HG03469 (cell line): ENCODE measurements at regions not wholly inside any gene's neighbourhood (a gene's known extent, or its start where the extent isn't known, plus 50 kb on each side); places are given as distances from the start of the nearest gene placed in this dataset.

ENCODE experiments used
- ATAC-seq: cut with Tn5 transposase; IDR thresholded peaks from one replicate; pipeline ENCODE4 v1.9.1; 2021; ENCODE audit warnings: mild to moderate bottlenecking, moderate library complexity, moderate number of reproducible peaks; ENCODE audit not compliant: unreplicated experiment

DNA sequence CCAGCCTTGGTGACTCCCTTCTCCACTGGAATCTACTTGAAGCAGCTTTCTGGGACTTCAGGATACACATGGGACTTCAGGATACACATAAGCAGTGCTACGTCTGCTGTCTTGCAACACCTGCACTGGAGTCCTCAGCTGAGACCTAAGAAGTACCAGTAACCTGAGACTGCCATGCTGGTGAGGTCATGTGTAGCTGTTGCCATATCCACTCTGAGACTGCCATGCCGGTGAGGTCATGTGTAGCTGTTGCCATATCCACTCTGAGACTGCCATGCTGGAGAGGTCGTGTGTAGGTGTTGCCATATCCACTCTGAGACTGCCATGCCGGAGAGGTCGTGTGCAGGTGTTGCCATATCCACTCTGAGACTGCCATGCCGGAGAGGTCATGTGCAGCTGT is 937.9 kb downstream of the EFNB2 start:
- no peak for ATAC-seq

DNA sequence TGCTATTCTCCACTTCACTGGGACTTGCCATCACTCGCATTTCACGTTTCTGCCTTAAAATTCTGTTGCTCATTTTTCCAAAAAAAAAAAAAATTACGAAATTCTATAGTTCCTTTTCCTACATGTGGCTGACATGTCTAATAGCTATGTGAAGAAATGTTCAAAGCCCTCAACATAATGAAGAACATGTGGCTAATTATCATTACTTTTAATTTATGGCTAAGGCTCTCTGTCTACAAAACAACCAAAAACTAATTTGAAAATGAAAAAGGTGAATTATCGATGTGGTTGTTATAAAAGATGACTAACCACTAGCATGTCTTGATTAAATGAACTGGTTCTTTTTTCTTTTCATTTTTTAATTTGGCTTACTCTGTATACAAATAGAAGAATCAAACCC is 940.0 kb downstream of the EFNB2 start:
- no peak for ATAC-seq

DNA sequence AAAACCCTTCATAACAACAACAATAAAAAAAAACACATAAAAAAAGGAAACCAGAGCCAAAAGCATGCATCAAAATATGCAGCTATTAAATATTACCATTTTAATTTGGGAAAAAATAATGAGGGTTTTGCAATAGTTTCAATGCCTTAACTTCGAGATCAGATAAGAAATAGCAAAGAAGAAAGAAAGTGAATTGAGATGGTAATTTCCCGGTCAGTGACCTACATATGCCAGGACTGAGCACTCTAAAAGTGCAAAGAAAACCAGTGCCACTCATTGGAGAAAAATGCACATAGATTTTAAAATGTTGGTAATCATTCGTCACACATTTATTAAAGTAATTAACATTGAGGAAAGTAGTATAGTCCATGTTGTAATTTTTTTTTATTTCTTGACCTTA is 944.2 kb downstream of the EFNB2 start:
- no peak for ATAC-seq

DNA sequence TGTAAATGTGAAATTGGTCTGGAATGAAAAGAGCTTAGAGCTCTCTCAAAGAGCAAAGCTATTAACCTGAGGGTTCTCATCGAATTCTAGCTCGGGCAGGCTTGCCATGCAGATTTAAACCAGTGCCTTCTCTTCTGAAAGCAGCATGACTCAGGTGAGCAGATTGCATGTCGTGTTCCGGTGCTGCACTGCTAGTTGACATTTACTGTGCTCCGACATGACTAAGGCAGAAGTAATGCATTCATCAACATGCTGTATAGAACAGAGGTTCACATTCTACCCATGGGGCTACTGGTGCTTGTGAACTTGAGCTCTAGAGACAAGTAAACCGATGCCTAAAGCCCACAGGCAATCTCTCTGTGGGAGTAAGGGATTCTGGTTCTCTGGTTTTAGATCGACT is 947.7 kb downstream of the EFNB2 start:
- ATAC-seq, result no peak

DNA sequence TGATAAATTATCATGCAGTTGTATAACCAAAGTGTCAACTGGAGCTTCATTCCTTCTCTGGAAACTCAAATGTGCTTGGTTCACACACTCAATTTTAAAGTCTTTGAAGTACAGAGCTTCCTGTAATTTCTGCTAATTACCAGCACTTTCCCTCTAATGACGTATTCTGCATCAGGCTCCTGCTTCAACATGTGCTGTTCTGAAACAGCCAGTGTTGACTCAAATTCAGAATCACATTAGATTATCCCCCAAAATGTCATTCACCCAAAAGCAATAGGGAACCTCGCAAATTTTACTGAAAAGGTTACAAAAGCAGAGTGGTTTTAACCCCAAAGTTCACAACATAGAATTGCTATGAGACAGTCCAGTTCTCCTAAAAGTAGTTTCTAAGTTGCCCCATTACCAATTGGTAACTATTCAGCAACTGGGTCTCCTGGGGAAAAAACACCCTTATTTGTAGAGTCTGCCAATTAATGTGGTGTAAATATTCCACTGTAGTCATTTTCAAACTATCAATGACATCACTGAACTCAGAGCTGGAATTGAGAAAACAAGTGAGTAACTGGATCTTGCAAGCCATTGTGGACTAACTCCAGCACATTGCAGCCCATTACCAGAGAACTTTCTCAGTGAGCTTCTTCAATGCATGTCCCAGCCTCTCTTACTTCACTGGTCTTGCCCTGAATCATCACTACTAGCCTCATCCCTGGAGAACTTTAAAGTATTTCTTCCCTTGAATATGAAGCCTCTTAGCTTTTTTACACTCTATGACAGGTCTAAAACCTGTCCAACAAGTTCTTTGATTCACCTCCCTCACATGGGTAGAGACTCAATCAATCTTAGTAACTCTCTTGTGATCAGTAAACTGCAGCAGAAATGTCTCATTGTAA is 955.4 kb downstream of the EFNB2 start:
- no peak for ATAC-seq

DNA sequence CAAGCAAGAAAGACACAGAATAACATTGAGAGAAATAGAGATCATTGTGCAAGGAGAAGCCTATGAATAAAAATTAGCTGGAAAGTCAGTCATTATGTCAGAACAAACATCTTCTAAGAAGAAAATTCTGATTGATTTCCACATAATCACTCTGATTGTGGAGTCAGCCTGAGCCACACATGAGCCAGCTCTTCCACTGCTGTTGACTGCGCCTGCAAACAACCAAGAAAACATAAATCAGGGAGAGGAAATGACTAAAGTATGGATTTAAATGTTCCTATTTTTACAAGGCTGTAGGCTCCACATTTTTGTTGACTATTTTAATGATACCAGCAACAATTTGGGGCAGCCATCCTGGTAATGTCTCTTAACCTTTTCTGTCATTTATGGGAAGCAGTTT is 962.3 kb downstream of the EFNB2 start:
- ATAC-seq, result no peak

DNA sequence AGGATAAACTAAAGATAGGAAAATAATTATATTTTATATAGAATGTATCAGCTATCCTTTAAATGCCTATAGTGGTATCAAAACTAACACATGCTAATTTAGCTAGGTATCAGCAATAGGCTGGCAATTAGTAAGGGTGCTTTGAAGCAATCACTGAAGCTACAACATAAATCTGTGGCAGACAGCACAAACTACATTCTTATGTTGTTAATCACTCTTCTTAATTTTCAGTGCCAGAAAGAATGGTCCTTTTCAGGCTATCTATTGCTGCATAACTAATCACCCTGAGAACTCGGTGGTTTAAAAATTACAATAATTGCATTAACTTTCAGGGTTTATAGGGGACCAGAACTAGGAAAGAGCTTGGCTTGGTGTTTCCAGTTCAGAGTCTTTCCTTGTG is 963.1 kb downstream of the EFNB2 start:
- ATAC-seq, result no peak

DNA sequence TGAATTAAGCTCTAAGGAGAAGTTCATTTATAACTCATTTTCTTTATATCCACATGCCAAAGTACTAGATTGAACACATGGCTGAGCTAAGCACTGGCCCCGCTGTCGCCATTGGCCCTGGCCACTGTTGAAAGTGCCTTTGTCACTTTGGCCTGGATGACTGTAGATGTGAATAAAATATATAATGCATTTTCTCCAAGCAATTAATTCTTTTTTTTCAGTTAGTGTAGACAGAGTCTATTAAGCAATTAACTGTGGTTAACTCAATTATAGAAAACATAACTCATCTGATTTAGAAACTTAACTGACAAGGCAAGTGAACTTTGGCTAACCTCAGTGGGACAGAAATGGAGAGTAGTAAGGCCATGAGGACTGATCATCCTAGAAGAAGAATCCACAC is 965.6 kb downstream of the EFNB2 start:
- no peak for ATAC-seq

DNA sequence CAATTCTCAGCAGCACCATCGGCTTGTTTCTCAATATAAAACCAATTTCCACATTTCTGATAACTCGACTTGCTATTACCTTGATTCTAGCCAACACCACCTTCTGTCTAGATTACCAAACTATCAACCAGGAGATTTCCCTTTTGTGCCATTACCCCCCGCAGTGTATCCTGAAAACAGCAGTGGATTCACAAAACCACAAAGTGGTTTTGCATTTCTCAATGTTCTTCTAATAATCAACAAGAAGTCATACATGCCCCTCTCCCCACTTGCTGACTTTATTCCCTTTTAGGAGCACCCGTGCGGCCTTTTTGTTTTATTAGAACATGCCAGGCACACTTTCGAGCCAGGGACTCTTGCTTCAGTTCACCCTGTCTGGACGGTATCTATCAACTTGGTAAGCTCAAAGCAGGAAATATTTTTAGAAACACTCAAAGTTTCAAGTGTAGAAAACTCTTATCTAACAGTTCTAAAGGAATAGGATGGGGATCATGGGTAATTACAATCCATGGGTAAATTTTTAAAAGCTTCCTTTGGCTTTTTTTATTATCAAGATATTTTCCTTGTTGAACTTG is 967.4 kb downstream of the EFNB2 start:
- no peak for ATAC-seq

DNA sequence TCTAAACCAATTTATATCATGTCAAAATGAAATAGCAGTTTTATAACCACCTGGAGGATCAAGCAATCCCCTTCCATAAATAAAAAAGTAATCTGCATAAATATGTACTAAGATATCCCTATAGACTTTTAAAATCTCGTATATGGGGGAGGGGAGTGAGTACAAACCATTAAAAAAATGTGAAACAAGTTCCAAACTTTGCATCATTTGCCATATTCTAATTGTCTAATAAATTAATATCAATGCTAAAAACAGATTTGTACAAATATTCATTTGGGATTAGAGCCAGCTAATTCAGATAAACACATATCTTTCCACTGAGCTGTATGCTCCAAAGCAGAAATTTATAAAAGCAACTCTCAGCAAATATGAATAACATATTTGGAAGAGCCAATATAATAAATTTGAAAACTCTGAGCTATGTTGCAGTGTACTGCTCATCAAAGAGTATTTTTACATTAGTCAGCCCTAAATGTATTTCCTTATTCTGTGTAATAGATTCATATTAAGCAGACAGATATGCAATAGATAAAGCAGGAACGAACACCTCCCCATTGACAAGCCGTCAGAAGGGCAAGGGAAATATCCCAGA is 970.2 kb downstream of the EFNB2 start:
- ATAC-seq, result no peak

DNA sequence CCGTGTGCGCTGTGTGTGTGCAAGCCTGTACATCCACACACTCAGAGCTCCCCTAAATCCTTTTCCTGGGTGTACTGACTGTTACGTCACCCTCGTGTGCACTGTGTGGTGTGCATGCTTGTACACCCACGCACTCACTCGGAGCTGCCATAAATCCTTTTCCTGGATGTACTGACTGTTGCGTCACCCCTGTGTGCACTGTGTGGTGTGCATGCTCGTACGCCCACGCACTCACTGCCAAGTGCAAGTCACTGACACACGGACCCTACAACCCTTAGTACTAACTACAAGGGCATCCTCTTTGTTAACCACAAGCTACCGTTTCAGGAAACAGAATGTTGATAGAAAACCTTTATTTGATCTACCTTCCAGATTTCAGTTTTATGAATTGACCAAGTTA is 983.4 kb downstream of the EFNB2 start:
- ATAC-seq, result no peak

DNA sequence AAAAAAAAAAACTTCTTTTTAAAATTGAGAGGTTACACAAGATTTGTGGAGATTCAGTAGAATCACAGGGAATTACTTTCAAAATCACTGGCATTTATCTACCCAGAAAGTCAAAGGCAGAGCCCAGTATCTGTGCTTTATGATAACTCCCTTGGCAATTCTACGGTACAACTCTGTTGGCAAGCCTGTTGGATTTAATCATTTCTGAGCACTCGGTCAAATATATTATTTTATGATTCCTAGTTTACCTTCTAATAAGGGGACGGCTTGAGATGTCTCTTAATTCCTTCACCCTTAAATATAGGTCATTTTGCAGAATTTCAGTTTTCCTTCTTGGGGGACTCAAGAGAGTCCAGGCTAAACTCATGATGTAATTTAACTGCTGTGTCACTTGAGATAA is 987.6 kb downstream of the EFNB2 start:
- ATAC-seq, result no peak

DNA sequence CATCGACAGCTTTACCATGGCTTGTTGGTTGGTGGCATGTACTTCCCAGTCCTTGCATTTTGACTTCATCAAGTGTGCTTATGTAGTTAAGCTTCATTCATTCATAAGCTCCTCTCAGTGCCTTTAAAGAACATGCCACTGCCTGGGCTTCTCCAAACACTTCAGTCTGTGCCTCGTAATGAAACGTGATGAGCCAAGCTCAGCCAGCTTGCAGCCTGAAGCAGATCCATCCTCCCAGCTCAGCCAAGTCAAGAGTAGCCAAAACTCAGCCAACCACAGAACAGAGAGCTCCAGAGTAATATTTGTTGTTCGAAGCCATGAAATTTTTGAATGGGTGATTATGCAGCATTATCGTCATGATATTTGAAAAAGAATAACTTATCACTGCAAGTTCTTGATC is 989.7 kb downstream of the EFNB2 start:
- ATAC-seq, result no peak

DNA sequence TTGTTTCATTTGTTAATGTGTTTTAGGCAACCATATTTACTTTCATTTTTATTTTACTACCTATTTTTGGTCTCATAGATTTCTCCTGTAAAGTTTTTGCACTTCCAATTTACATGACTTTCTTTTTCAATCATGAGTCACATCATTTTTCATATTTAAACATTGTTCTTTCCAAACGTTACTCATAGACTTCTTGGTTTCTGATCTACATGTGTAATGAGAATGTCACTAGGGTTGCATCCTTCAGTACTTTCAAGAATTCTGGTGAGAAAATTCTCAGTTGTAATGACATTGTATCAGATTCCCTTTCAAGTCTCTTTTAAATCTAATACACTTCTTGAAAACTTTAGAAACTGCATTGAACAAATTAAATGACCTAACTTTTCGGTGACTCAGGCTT is 991.7 kb downstream of the EFNB2 start:
- ATAC-seq, result no peak

DNA sequence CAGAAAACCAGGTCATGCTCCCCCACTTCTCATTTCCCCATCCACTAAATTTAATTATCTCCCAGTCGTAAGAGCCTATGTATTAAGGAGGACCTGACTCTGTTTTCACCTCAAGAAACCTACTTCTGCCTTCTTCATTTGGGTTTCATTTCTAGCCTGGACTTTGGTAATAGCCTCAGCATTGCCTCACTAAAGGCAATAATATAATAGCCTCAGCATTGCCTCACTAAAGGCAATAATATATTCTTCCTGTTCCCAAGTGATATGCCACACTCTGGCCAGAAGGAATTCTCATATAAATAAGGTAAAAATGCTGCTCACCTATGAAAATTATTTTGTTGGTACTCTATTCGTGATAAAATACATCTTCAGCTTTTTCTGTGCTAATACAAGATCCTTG is 993.9 kb downstream of the EFNB2 start:
- ATAC-seq, result no peak

DNA sequence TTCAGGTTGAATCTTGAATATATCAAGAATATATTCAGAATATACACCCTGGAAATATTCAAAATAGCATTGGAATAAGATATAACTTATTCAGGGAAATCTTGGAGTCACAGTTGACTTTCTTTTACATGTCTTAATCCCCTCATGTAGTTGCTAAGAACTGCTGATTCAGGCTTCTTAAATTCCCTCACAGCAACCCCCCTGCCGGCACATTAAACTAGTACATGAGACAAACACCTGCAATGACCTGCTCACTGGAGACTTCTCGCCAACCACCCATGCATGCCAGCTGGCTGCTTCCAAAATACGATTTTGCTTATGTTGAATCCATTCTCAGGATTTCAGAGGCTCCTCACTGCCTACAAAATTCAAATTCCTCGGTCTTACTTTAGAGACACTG is 997.1 kb downstream of the EFNB2 start:
- no peak for ATAC-seq

DNA sequence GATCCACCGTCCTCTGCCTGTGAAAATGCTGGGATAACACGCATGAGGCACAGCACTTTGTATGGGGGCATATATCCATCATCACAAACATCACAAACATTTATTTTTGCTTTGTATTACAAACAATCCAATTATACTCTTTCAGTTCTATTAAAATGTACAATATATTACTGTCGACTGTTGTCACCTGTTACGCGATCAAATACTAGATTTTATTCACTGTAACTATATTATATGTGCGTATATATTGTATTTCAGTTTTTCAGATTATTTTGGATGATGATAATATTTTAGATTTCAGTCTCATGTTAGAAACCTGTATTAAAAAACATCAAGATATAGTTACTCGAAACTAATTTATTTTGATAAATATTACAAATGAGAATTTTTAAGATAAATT is 998.3 kb downstream of the EFNB2 start:
- ATAC-seq, result no peak

DNA sequence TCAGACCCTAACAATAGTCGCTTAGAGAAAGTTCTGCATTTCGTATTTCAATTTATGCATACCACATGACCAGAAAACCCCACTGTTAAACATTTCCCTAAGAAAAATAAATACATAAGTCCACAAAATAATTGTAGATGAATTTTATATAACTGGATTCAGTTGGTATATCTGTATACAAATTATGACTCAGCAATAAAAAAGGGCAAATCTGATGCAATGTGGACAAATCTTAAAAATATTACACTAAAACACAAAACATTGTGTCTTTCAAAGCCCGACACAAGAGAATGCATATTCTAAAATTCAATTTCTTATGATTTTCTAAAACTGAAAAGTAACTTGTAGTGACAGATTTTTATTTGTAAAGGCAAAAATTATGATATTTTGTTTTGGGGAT is 1005.0 kb downstream of the EFNB2 start:
- ATAC-seq, result no peak

DNA sequence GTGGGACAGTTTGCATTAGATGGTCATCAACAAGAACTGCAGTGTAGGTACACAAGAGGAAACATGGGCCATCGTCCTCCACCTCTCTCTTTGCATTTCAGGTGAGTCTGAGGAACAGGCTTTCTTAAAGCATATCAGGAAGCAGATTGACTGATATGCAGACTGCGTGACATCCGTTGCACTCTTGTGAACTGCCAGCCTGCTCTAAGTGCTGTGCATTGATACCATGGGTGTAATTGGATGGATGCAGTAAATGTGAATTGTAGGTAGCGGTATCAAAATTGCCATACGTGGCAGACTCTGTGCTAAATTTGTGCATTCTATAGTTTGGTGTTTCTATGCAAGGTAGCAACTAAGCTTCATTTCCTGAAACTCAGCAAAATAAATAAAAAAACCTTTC is 1008.3 kb downstream of the EFNB2 start:
- ATAC-seq, result no peak

DNA sequence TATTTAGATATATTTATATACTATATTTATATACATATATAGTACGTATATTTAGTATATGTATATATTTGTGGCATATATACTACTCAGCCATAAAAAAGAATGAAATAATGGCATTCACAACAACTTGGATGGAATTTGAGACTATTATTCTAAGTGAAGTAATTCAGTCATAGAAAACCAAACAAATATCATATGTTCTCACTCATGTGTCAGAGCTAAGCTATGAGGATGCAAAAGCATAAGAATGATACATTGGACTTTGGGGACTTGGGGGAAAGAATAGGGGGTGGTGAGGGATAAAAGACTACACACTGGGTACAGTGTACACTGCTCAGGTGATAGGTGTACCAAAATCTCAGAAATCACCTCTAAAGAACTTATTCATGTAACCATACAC is 1015.7 kb downstream of the EFNB2 start:
- ATAC-seq, result no peak

DNA sequence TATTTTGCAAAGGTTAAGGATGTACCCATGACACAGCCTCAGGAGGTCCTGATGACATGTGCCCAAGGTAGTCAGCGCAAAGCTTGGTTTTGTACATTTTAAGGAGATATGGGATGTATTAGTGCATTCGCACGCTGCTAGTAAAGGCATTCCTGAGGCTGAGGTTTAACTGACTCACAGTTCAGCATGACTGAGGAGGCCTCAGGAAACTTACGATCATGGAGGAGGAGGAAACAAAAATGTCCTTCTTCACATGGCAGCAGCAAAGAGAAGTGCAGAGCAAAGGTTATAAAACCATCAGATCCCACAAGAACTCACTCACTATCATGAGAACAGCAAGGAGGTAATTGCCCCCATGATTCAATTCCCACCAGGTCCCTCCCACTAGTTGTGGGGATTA is 1017.4 kb downstream of the EFNB2 start:
- no peak for ATAC-seq

DNA sequence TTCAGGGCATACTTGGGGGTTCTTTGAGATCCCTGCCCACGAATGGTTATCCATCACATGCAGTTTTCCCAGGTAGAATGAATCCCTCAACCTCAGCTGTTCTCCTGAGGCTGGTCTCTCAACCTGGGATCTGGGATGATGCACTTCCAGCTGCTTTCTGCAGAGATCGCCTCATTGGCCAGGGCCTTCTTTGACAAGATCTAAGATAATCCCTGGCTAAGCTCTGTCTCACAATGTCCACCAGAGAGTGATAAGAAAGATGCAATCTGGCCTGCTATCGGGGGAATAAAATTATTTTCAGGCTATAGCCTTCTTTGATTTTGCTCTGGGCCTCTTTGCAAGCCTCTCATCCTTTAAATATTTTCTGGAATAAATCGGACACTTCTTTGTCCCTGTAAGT is 1021.1 kb downstream of the EFNB2 start:
- ATAC-seq, result no peak
